ENCODE measurements at regions not wholly inside any gene's neighbourhood (a gene's known extent, or its start where the extent isn't known, plus 50 kb on each side); places are given as distances from the start of the nearest gene placed in this dataset.

GRCh38 chr1:96966536-96967138 is 245.1 kb downstream of the PTBP2 start:
- peak; percentile 74 for DNase-seq

GRCh38 chr1:96967311-96967710 is 245.7 kb downstream of the PTBP2 start:
- DNase-seq, result no peak

- no peak for DNase-seq
Measured at GRCh38 chr1:96968541-96968940, 247.0 kb downstream of the PTBP2 start.

GRCh38 chr1:96968983-96969382 is 247.4 kb downstream of the PTBP2 start:
- DNase-seq, result no peak

- DNase-seq, result no peak
Measured at GRCh38 chr1:96969656-96970163, 248.1 kb downstream of the PTBP2 start.

- DNase-seq, result no peak
Measured at GRCh38 chr1:96971439-96971838, 249.9 kb downstream of the PTBP2 start.

DNA sequence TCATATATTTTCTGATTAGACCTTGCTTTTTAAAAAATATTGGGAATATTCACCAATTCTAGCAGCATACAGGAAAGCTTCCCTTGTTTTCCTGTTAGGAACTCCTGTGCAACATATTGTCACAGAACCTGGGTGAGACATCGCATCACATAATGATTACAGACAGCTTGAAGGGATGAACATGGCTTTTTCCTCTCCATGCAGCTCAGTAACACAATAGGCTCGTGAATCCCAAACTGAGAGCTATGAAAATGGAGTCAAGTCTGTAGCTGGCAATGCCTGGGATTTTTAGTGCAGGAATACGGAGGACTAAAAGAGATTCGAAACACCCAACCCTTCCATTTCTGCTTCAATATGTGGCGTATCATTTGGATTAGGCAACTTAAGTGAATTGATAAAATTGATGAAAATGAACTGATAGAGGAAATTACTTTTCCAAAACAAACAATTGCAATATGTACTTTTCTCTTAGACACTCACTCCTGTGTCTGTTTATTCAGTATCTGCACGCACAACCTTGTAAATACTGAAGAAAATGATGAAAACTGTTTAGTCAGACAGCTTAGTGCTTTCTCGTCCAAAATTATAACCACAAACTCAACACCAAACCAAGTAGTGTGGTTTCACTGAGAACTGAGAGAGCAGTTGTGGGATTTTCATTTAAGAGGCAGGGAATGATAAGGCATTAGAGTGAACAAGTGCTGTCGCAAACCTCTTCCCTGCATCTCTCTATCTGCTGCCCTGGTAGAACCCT is 250.4 kb downstream of the PTBP2 start:
- no peak for DNase-seq

DNA sequence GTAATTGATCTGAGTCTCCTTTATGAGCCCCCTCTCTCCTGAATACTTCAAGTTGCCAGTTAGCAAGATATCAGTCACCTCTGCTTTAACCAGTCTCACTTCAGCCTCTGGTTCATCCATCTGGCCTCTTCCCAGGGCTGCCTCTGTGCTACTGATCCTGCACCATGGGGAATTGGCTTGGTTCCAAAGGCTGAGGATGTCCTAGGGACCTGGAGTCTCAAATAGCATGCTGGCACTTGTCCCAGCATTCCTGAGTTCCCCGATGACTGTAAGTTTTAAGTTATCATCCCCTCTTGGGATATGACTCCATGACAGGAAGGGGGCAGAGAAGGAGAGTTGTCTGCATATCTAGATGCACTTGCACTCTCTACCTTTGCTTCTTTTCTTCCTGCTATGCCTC is 252.0 kb downstream of the PTBP2 start:
- DNase-seq, result no peak

- no peak for DNase-seq
Measured at GRCh38 chr1:96978444-96978843, 256.9 kb downstream of the PTBP2 start.

GRCh38 chr1:96978901-96979300 is 257.3 kb downstream of the PTBP2 start:
- DNase-seq, result no peak

GRCh38 chr1:96979304-96980268 is 258.0 kb downstream of the PTBP2 start:
- no peak for DNase-seq

- no peak for DNase-seq
Measured at GRCh38 chr1:96980448-96980847, 258.9 kb downstream of the PTBP2 start.

- no peak for DNase-seq
Measured at GRCh38 chr1:96981181-96981580, 259.6 kb downstream of the PTBP2 start.

GRCh38 chr1:96982118-96982517 is 260.5 kb downstream of the PTBP2 start:
- DNase-seq, result no peak

GRCh38 chr1:96983866-96984265 is 262.3 kb downstream of the PTBP2 start:
- DNase-seq, result no peak

DNA sequence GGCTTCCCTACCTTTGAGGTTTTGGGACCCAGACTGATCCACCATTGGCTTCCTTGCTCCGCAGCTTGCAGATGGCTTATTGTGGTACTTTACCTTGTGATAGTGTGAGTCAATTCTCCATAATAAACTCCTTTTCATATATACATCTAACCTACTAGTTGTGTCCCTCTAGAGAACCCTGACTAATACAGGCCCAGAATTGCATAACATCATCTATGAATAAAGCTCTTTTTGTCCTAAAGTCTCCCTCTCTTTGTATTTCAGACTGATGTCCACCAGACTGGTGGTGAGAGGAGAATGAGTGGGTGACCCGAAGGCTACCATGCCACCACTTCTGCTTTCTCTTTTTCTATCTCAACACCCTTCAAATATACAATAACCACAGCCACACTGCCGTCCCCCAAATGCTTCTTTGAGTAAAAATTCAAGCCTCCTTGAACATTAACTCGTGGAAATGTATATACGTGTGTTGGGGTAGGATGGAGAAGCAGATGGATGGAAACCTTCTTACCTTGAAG is 265.7 kb downstream of the PTBP2 start:
- DNase-seq, result no peak

DNA sequence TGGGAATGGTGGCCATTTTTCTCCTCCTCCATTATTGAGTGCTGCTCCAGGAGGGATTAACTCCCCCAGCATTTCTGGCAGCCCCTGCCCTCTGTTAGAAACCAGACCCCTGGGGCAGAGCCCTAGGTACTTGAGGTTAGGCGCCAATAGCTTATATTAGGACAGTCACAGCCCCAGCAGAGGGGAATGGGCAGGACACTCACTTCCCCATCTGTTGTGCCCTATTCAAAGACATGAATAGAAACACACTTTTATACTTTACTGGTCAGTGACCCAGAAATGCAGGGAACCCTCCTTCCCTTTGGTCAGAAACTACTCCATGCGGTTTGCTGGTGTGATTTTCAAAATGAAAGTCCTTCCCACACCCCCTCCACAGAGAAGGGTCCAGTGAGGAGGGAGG is 267.7 kb downstream of the PTBP2 start:
- DNase-seq, result no peak

- DNase-seq, result no peak
Measured at GRCh38 chr1:96990136-96990535, 268.6 kb downstream of the PTBP2 start.

DNA sequence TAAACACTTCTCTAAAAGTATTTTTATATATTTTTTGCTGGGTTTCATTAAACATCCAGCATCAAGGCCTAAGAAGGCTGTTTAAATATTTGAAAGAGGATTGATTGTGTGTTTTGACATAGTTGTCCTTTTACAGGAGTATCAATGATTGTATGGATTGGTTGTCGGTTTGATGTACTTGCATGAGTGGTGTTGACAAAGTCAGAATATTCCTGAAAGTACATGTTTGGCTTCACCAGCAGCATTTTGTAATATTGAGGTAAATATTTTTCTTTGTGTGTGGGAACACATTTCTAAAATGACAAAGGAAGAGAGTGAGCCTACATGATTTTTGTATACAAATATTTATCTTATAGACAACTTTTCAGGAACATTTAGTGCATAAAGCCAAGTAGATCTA is 269.7 kb downstream of the PTBP2 start:
- no peak for DNase-seq

DNA sequence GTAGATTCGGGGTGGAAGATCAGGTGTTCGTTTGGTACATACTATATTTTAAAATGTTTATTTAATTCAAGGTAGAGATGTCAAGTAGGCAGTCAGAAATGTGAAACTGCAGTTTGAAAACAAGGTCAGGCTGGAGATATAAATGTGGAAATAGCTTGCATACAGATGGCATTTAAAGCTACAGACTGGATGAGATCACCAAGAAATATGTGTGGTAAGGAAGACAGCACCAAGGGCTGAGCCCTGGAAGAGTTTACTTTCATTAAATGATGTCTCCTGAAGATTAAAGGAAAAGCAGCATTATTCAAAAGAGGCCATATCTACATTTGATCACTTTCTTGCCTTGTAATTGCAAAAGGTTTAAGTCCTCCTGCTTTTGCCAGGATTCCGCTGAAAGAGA is 271.3 kb downstream of the PTBP2 start:
- no peak for DNase-seq

- DNase-seq, result no peak
Measured at GRCh38 chr1:96995351-96995750, 273.8 kb downstream of the PTBP2 start.

DNA sequence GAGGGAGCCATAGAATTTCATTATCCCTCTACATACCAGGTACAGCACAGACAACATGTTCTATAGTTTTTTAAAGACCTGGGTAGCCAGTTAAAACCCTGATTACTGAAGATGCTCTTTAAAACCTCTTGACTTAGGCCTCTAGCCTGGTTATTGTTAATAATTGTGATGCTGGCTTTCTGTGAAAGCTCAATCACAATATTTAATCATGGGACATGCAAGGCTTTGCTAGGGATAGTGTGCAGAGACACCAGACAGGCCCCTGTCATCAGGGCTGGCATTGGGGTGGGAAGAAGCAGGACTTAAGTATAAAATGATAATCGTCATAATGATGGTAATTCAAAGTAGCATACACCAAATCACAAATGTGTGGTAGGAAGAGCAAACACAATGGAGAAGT is 274.4 kb downstream of the PTBP2 start:
- no peak for DNase-seq

GRCh38 chr1:96997717-96998116 is 276.1 kb downstream of the PTBP2 start:
- DNase-seq, result no peak
